ENCODE measurements at regions not wholly inside any gene's neighbourhood (a gene's known extent, or its start where the extent isn't known, plus 50 kb on each side); places are given as distances from the start of the nearest gene placed in this dataset.

DNA sequence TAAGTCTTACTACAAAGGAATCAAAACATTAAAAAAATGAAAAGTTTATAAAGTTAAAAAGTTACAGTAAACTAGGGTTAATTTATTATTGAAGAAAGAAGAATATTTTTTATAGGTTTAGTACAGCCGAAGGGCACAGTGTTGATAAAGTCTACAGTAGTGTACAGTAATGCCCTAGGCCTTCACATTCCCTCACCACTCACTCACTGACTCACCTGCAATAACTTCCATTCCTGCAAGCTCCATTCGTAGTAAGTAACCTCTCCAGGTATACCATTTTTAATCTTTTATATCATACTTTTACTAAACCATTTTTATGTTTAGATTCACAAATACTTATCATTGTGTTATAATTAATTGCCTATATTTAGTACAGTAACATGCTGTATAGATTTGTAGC, 307.5 kb upstream of the FAM241A start:
- no peak for DNase-seq

DNA sequence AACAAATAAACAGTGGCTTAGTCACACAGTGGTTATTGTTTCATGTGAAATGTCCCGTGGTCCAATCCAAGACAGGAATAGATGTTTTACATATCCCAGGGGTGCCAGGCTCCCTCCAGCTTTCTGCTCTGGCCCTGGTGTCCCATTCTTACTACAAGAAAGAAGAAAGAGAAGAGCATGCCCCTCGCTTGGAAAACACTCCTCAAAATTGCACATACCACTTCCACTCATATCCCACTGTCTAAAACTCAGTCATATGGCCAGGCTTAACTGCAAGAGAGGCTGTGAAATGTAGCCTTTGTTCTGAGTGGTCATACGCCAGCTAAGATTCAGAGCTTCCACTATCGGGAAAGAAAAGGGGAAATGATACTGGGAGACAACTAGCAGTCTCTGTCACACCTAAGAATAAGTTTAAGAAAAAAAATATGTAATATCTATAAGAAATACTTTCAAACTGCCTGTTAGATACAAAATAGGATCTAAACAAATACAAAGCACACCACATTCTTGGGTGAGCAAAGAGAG, 306.8 kb upstream of the FAM241A start:
- DNase-seq: no peak

DNA sequence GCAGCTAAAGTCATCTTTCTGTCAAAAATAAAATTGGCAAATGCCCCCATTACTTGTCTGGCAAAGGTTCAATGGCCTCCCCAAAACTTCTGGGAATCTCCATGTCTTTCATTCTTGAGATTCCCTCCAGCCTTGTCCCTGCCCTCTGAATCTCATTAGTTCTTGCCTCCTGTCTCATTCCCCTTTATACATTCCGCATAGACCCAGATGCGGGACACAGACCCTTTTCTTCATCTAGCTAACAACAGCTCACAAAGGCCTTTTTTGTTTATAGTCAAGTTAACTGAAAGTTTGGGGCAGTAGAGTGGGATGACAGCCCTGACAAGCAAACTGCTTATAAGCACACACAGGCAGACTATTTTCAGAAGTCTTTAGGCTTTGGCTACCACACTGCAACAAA, 306.1 kb upstream of the FAM241A start:
- no peak for DNase-seq

DNA sequence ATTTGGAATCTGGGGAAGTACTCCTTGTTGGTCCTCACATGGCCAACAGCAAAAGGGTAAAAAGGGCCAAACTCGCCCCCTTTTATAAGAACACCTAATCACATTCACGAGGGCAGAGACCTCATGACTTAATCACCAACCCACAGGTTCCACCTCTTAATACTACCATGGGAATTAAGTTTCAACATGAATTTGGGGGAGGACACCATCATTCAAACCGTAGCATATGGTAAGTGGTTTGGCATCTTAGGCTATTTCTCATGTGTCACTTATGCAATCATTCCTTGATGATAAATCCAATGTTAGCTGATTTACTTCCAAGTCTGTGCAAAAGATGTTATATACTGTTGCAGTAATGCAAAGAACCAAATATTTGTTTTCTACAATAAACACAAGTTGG, 302.9 kb upstream of the FAM241A start:
- no peak for DNase-seq

DNA sequence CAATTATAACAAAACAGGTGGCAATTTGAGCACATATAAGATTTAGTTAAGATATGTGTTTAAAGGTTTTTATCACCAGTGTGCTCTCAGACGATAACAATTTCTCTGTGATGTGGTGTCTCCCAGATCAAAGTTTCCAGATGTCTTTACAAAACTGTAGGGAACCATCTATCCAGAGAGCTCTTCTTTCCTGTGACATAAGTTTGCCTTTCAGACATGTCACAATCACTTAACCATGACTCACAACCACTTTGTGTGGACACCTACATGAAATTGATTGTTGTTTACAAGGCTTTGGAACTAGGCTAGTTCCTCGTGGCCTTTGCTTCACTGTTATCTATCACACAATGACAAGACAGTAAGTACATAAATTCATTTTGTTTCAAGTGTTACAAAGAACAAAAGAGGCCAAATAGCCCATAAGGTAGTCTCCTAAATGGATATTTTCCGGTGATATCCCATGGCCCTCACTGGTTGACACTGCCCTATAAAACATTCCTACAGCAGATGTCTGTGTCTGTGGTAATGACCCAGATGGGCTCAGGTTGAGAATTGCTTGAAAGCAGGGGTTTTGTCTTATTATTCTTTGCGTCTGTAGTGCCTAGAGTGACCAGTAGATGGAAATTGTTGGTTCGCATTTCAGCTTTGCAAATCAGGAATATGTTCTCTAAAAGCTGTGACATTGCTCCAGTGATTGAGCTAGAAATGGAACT, 297.8 kb upstream of the FAM241A start:
- no peak for DNase-seq

DNA sequence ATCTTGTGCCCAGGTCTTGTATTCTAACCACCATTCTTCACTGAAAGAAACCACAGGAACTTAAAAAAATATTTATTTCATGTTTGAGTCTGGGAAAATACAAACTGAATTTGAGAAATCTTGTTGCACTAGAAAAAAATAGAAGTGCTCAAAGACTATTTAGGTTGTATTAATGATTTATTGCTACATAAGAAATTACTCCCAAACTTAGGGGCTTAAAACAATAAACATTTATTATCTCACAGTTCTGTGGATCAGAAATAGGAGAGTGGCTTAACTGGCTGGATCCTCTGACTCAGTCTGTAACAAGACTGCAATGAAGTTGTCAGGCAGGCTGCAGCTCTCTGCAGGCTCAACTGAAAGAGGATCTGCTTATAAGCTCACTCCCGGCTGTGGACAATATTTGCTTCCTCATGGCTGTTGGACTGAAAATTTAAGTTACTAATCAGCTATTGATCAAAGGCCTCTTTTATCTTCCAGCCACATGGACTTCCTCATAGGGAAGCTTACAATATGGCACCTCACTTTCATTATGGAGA, 295.4 kb upstream of the FAM241A start:
- DNase-seq: no peak

DNA sequence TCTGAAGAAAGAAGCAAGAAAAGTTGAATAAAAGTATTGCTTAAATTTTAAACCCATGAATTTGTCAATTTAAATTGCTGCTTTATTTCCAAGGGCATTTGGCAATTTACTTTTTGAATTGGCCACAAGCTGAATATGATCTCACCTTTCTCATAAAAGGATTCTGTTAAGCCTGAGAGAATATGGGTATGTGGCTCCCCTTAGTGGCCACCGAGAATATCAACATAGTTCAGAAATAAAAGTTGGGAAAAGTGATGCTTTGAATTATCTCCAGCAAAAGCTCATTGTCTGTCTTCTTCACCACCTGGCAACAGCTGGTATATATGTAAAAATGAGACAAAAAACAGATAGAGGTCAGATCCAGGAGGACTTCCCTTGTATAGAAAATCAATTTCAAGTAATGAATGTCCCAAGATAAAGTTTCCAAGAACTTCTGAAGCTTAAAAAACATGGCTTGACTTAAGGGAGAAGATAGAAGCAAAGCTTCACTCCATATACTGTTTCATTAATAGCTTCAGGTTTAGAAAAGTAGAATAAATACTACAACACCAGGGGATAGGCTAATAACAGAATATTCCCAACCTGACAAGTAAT, 290.7 kb upstream of the FAM241A start:
- peak in 1 of 2 experiments; percentile 27 for DNase-seq

DNA sequence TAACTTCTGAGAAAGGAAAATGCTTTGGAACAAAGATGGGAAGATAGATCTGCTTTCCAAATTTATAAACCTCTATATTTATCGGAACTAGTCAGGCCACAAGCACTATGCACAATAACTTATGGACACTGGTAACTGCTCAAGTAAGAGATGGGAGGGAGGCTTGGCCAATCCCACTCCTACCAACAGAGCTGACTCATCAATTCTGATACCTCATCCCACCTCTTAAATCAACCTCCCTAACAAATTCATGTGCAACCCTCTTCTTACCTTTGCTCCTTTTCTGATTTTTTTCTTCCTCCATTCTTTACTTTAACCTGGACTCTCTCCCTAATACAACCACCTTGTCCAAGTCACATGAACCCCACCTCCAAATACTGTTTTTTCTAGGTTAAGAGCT, 289.9 kb upstream of the FAM241A start:
- no peak for DNase-seq

DNA sequence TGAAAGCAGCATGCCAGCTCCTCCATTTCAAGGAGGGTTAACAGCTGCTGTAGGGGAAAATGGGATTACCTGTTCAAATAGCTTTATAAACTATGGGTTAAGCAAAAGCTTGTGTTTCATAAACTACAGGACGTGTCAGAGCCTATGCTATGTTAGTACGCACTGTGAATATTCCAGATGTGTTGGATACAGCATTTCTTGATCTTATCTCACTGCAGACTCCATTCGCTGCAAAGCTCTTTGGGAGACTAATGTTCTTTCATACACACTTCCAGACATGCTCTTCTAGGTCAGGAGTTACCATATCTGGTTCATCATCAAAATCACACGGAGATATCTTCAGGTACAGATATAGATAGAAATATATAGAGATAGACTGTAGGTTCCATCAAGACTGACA, 281.2 kb upstream of the FAM241A start:
- DNase-seq: no peak

DNA sequence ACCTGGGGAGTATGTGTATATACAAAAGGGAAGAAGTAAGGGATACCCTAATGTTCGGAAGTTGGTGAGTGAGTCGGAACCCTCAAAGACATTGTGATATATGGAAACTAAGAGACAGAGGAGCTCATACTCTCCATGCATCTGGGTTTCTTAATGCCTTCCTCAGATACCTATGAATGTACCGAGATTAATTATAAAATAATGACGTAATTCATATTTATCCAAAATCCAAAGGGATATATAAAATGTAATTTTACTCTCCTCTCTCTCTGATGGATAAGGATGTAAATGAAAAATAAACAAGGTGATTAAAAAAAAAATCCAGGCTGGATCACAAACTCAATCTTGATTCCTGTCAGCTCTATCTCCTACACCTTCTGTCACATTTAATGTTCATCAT, 275.9 kb upstream of the FAM241A start:
- no peak for DNase-seq

DNA sequence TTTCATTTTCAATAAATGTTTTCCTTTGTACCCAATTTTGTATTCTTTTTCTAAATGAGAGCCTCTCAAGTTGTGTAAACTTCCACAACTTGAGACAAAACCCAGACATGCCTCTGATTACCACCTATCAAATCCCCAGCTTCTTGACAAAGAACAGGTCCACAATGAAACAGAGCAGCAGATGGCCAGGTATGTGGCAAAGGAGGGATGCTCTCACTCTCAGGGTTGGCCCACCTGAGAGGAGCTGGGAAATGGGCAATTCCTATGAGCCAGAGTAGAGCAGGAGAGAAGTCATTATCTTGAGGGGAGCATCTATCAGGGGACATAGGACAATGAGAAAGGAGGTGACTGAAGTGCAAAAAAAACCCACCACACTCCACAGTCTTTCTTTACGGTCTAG, 273.5 kb upstream of the FAM241A start:
- DNase-seq: no peak

DNA sequence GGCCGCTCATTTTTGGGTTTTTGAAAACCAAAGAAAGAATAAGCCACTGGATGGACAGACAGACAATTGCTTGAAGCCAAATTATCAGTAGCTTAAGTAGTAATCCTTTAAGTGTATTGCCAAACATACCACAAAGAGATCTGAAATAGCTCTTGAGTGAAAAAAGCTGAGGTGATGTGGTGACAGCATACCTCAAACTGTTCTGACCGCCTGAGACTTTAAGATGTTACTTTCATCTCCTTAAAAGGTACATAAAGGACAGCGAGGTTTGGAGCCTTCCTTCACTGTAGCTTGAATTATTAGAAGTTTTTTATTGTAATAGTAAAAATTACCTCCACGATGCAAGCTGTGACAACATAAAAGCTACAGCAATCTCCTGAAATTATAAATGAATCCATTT, 271.5 kb upstream of the FAM241A start:
- DNase-seq: no peak

DNA sequence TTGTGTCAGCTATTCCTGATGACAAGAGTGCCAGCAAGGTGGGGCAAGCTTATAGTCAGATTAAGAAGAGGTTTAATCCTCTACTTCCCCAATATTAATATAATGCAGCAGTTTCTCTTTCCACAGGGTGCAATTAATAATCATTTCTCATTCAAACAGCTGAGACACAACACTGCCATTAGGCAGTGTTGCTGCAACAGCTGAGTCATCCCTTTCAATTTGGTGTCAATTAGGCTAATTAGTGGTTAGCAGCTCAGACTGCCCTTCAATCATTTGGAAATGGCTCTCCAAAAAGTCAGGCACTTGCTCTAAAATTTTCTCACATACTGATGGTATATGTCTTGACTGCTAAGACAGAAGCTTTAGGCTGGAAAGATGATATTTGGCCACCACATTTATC, 265.7 kb upstream of the FAM241A start:
- DNase-seq: peak; percentile 16 to 58

DNA sequence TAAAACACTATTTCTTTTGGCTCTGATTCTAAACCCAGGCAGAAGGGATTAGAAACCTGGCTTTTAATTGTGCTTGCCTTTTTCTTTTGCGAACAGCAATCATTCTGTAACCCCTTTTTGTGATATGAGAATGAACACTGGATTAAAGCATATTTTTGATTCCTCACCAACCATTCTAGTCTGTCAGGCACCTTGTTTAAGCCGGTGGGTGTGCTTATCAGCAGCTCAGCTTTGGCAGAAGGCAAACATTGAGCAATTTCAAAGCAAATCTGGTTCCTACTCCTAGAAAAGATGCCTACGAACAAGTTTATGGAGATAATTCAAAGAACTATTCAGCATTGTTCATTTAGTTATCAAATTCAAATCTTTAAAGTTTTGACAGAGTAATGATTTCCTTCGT, 265.1 kb upstream of the FAM241A start:
- DNase-seq: peak; percentile 12 to 62

DNA sequence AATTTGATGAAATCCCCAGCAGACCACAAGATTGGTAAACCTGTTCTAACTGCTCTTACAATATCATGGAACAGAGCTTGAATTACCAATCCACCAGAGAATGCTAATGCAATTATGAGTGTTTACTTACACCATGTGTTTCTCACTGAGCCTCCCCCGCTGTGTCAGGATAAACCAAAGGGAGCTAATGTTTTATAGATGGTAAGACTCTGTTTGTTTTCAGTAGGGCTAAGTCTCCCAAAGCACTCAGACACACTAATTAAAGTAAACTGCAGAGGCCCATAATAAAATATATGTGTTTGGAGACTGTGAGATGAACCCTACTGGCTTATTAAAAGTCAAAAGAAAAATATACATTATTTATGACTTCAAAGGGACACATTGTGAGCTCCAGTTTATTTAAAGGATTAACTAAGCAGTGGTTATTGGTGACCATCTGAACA, 261.7 kb upstream of the FAM241A start:
- peak; percentile 87 to 95 for DNase-seq

DNA sequence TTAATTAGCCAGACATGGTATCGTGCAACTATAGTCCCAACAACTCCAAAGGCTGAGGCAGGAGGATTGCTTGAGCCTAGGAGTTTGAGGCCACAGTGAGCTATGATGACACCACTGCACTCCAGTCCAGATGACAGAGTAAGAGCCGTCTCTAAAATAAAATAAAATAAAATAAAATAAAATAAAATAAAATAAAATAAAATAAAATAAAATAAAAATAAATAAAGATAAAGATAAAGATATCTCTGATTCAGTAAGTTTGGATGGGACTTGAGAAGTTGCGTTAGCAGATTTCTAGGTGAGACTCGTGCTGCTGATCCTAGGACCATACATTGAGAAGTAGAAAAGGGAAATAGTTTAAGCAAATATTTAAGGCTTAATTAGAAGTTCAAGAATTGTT, 254.8 kb upstream of the FAM241A start:
- no peak for DNase-seq

DNA sequence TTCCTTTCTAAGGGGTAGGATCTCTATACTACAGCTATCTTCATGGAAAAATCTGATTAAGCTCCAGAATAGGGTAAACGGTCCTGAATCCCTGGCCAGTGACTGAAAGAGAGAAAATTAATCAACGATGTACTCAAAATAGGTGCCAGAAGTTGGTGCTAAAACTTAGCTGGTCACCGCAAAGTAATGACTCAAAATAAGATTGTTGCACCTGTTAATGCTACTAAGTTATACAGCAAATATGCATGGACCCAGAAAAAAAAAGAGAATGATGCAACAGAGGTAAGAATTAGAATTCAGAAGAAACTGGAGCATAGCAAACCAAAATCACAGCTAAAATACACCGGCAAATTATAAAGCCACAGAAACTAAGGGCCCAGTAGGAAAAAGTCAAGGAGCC, 239.7 kb upstream of the FAM241A start:
- no peak for DNase-seq

DNA sequence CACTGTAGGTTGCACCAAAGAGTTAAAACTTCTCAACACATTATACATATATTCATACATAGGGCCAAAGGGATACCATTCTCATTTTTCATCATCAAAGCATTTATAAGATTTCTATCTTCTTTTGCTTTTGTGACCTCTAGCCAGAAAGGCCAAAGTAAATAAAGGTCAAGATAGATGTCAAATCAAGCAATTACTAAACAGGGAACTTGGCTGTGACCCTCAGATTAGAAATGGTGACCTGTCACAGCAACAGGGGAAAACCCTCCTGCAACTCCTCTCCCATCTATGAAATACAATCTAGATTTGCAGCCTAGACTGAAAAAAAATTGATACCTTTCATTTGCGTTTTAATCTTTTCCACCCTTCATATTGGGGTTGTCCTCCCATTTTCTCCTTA, 225.6 kb upstream of the FAM241A start:
- DNase-seq: no peak

DNA sequence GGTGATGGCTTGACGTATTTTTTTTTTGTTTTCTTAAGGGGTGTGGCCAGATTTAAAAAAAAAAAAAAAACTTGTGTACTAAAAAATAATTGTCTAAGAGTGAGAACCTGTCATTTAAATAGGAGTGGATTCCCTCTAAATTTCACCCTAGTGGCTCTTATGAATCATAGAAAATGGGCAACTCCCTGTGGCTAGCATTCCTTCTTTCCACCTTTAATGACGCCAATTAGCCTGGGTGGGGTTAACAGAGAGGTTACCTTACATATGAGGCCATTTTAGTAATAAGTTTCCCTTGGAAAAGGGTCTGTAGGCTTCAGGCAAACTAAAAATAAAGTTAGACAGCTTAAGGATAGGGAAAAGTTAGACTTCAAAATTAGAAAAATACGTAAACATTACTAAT, 223.5 kb upstream of the FAM241A start:
- DNase-seq: no peak

DNA sequence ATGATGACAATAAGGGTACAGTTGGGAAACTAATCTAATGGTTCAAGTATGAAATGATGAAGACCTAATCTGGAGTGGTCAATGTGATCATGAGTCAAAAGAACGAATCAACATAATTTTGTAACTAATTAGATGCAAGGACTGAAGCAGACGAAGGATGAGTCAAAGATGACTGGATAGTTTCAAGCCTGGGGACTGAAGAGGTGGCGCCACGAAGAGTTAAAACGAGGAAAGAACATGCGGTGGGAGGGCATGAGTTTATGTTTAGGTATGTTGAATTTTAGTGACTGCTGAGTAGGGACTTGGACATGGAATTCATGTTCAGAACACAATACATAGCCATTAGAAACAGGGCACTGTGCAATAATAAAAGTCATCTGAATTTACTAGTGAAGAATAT, 221.5 kb upstream of the FAM241A start:
- no peak for DNase-seq

DNA sequence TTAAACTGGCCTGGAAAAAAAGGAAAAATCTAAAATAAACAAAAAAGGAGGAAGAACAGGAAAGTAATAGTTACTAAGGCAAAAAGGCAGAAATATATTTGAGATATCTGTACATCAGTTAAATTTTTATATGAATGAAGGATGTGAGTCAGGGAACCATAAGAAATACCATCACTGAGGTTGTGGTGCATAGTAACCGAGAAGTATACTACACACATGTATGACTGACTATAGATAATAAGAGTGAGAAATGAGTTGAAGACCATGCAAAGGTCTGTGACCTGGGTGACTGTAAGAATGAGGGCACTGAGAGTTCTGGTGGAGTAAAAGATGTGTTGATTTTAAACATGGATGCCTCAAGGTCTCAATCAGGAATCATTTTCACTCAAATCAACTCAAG, 220.6 kb upstream of the FAM241A start:
- no peak for DNase-seq

DNA sequence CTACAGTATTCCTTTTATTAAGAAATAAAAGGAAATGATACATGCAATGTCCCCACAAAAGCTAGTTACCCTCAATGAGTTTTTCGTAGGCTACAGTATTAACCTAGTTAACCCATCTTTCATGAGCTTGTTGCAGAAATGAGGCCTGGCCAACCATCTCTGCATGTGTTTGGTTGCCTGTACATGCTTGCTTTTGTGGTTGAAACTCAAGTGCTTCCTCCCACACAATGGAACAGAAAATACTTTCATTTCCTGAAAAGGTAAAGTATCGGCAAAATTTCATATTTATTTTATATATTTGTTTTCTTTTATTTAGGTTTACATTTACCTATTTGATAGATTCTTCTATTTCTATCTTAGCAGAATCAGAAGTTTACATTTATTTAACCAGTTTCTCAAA, 214.6 kb upstream of the FAM241A start:
- DNase-seq: no peak

DNA sequence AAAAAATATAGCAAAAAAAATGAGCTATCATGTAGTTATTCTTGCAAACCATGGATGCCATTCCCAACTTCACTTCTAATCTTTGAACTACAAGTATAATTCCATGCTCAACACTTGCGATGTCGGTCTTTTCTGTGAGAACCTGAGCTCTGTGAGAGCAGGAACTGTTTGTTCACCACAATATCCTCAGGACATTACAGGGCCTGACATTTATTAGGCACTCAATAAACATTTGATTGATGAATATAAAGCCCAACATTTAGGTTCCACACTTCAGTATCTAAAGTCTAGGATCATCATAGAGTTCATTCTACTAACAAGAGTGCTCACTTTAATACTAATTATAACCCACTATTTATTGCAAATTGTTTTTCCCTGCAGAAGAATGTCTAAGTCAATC, 211.6 kb upstream of the FAM241A start:
- DNase-seq: no peak

DNA sequence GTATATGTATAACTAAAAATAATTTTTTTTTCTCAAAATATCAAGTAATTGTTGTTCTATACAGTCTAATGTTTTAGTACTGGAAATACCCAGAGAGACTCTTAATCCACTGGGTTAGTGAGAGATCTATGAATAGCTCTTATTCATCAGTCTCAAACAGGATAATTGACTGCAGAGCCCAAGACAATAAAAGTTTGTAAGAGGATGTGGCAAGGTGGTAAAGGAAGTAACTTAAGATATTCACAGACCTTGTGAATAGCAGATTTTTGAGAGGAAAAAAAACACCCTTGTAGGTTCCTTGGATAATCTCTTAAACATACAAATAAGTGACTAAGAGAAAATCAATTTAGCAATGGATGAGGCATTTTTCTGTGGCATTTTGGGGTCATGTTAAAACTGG, 210.9 kb upstream of the FAM241A start:
- no peak for DNase-seq

DNA sequence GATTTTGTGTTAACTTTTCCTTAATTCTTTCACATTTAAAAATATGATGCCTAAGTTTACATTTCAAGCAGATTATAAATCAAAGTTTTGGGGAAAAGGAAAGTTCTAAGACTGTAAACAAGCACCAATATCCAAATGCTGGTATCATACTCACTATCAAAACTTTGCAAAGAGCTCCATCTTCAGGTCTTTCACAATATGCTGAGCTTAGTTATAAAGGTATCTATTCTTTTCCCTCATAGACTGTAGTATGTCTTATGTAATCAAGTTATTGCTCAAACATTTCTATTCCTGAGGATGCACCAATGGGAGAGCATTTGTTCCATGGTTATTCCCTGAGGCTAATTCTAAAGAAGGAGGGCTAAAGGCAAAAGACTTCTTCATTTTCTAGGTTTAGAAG, 207.9 kb upstream of the FAM241A start:
- DNase-seq: peak in 1 of 2 experiments; percentile 46
